RWPE2 (cell line): ENCODE measurements at regions not wholly inside any gene's neighbourhood (a gene's known extent, or its start where the extent isn't known, plus 50 kb on each side); places are given as distances from the start of the nearest gene placed in this dataset.

ENCODE experiments used
- ATAC-seq: fragments of 200-7000 bp; cut with Tn5 transposase; 3 replicates; pipeline ENCODE4 v1.9.1; 2021; ENCODE audit warnings: low read depth
- DNase-seq: peaks from one replicate; pipeline ENCODE4 v3.0.0-alpha.2; 2020; ENCODE audit warnings: low spot score
- H3K27ac ChIP-seq: fragments of 450-650 bp; 2 replicates; pipeline ENCODE4 v1.5.1; 2017; ENCODE audit warnings: mild to moderate bottlenecking; ENCODE audit not compliant: poor library complexity, severe bottlenecking
- H3K27me3 ChIP-seq: fragments of 250-450 bp; sonication (Bioruptor Pico); 2 replicates; pipeline ENCODE4 v1.5.1; 2021; ENCODE audit warnings: mild to moderate bottlenecking, moderate library complexity; ENCODE audit not compliant: insufficient read depth, poor library complexity, severe bottlenecking
- H3K36me3 ChIP-seq: fragments of 250-450 bp; sonication (Bioruptor Pico); 2 replicates; pipeline ENCODE4 v1.5.1; 2020; ENCODE audit warnings: low read depth, mild to moderate bottlenecking, moderate library complexity
- H3K4me1 ChIP-seq: fragments of 250-450 bp; sonication (Bioruptor Pico); 2 replicates; pipeline ENCODE4 v1.5.1; 2021; ENCODE audit warnings: mild to moderate bottlenecking, moderate library complexity; ENCODE audit not compliant: insufficient read depth, poor library complexity, severe bottlenecking
- H3K4me3 ChIP-seq: fragments of 250-450 bp; sonication (Bioruptor Pico); 2 replicates; pipeline ENCODE4 v1.5.1; 2021; ENCODE audit warnings: mild to moderate bottlenecking, moderate library complexity; ENCODE audit not compliant: severe bottlenecking
- H3K9me3 ChIP-seq: fragments of 250-450 bp; sonication (Bioruptor Pico); 2 replicates; pipeline ENCODE4 v1.5.1; 2021; ENCODE audit warnings: mild to moderate bottlenecking, moderate library complexity; ENCODE audit not compliant: severe bottlenecking
- CTCF ChIP-seq: fragments of 450-650 bp; IDR thresholded peaks from one replicate; pipeline ENCODE4 v1.5.1; 2017; ENCODE audit warnings: mild to moderate bottlenecking, moderate library complexity; ENCODE audit not compliant: poor library complexity, severe bottlenecking

- Histone ChIP-seq H3K9me3 (peaks cover 2% of the 10 kb centered on the region), H3K27ac (no peak overlapping the region), H3K36me3 (no peaks in the 10 kb centered on the region), H3K4me1 (no peaks in the 10 kb centered on the region), H3K27me3 (no peaks in the 10 kb centered on the region), H3K4me3 (no peak overlapping the region)
- TF ChIP-seq CTCF = no peak
- ATAC-seq (no peak), DNase-seq (no peak)
Measured at GRCh38 chr5:158033076-158033475, 174.1 kb upstream of the CLINT1 start.

GRCh38 chr5:158032246-158032645 lies 173.3 kb upstream of the CLINT1 start:
- Histone ChIP-seq H3K36me3 (no peaks in the 10 kb centered on the region), H3K4me1 (no peaks in the 10 kb centered on the region), H3K9me3 (peaks cover 2% of the 10 kb centered on the region), H3K27ac (no peak overlapping the region), H3K27me3 (no peaks in the 10 kb centered on the region), H3K4me3 (no peak overlapping the region)
- no peak for TF ChIP-seq CTCF
- DNase-seq = no peak
- no peak for ATAC-seq

GRCh38 chr5:158027806-158028775 lies 169.1 kb upstream of the CLINT1 start:
- Histone ChIP-seq H3K36me3 (no peaks in the 10 kb centered on the region), H3K4me1 (peaks cover 5% of the 10 kb centered on the region), H3K9me3 (no peaks in the 10 kb centered on the region), H3K4me3 (no peak overlapping the region), H3K27ac (no peak overlapping the region), H3K27me3 (no peaks in the 10 kb centered on the region)
- ATAC-seq (no peak), DNase-seq (no peak)
- no peak for TF ChIP-seq CTCF

- DNase-seq (no peak), ATAC-seq (no peak)
- TF ChIP-seq CTCF = no peak
- H3K36me3 ChIP-seq = no peaks in the 10 kb centered on the region
- no peaks in the 10 kb centered on the region for H3K27me3 ChIP-seq
- H3K4me3 ChIP-seq = no peak overlapping the region
- no peak overlapping the region for H3K27ac ChIP-seq
- H3K4me1 ChIP-seq = peaks cover 9% of the 10 kb centered on the region
- no peaks in the 10 kb centered on the region for H3K9me3 ChIP-seq
Measured at GRCh38 chr5:158026304-158027031, 167.5 kb upstream of the CLINT1 start.
